ENCODE measurements at regions not wholly inside any gene's neighbourhood (a gene's known extent, or its start where the extent isn't known, plus 50 kb on each side); places are given as distances from the start of the nearest gene placed in this dataset.

- no peak for DNase-seq (ENCODE audit: low read depth)
Measured at GRCh38 chr1:11596295-11596694, 57.9 kb downstream of the FBXO2 start.

- DNase-seq (ENCODE audit: low read depth): no peak
Measured at GRCh38 chr1:11595285-11595684, 58.9 kb downstream of the FBXO2 start.

- DNase-seq (ENCODE audit: low read depth): no peak
Measured at GRCh38 chr1:11594625-11595024, 59.6 kb downstream of the FBXO2 start.

- peak; percentile 61 for DNase-seq (ENCODE audit: low read depth)
Measured at GRCh38 chr1:11594222-11594621, 60.0 kb downstream of the FBXO2 start.

- DNase-seq (ENCODE audit: low read depth): no peak
Measured at GRCh38 chr1:11592752-11593151, 61.5 kb downstream of the FBXO2 start.

- DNase-seq (ENCODE audit: low read depth): no peak
Measured at GRCh38 chr1:11590395-11590794, 63.8 kb downstream of the FBXO2 start.
